NCI-H1417 (cell line): ENCODE measurements at regions not wholly inside any gene's neighbourhood (a gene's known extent, or its start where the extent isn't known, plus 50 kb on each side); places are given as distances from the start of the nearest gene placed in this dataset.
A peak's percentile ranks its signal among the peaks of the same experiment; 100 is the strongest.

Source experiments
- DNase-seq, 3 experiments: peaks; one replicate each; lab custom pipeline; 2025; lab: John Stamatoyannopoulos, UW

GRCh38 chr3:6204891-6205290, 656.0 kb upstream of the GRM7 start:
- DNase-seq = peak in 1 of 3 experiments; percentile 2

DNA sequence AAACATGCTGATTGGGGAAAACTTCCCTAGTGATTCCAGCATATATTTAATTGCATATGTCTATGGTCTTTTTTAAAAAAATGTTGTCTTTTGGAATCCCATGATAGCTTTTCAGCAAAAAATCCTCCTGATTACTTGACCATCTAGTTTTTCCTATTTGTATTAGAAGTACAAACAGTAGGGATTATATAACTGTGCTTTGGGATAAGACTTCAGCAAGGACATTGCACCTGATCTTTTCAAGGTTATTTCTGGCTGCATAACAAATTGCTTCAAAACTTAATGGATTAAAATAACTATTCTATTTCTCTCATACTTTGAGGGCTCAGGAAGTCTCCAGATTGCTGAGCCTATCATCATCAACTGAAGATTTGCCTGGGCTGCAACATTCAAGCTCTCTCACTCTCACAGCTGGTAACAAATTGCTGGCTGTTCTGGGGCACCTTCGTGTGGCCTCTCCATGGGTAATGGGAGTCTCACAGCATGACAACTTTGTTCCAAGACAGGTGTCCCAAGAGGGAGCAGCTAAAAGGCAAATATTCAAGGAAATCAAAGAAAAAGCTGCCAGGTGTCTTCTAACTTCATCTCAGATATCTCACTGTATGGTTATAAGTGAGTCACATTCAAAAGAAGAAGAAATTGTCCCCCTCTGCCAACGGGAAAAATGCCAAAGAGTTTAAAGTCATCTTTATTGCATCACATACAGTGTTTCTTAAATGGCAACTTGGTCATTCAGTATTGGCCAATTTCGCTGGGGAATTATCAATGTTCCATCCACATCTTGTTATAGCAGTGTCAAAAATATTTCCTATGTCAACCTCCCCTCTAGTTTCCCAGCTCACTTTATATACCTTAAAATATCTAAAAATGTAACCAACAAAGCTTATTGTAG, 644.5 kb upstream of the GRM7 start:
- peak in 2 of 3 experiments; percentile 8 to 37 for DNase-seq

DNA sequence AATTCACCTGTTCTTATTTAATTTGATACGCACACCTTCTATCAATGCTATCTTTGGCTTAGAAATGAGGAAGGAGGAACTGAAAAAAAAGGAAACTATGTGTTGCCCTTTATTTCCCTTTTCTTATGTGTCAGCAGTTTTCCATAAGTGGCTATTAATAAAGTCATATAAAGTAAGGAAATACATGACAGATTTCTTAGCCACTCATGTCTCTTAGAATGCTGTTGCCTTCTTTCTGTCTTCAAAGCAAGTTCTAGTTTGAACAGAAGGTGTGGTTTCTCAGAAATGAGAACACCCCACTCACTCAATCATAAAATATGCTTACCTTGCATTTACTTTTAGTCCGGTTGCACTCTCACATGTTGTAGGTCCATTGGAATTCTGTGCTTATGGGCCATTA, 640.5 kb upstream of the GRM7 start:
- no peak for DNase-seq

DNA sequence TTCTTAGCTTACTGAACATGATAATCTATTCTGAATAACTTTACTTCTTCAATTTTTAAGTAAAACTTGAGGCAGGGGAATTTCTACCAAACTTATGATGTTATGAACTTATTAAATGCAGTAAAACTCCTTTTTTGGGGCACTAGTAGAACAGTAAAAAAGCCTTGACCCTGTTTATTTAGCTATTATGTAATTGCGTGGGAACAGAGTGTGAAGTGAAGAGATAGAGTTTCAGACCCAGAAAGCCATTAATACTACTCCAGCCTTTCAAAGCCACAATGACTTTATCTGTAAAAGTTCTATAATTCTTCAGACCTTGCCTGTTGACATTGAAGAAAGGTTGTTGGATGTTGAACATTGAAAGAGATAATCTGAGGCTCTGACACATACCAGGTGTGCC, 638.8 kb upstream of the GRM7 start:
- no peak for DNase-seq

DNA sequence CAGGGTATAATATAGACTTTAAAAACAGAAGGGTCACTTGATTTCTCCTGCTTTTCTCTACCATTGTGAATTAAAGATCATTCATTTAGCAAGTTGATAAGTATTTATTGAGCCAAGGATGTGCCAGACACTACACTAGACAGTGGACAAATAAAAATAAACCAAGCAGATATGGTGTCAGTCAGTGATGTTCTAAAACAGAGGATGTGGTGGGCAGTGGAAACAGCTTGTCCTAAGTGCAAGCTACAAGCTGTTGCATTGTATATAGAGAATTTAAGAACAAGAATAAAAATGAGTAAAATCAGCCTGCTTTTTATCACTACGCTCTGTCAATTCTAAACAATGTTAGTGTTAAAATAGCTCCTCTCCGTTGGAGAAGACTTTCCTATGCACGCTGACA, 637.3 kb upstream of the GRM7 start:
- no peak for DNase-seq

GRCh38 chr3:6228958-6229683, 631.8 kb upstream of the GRM7 start:
- no peak for DNase-seq

DNA sequence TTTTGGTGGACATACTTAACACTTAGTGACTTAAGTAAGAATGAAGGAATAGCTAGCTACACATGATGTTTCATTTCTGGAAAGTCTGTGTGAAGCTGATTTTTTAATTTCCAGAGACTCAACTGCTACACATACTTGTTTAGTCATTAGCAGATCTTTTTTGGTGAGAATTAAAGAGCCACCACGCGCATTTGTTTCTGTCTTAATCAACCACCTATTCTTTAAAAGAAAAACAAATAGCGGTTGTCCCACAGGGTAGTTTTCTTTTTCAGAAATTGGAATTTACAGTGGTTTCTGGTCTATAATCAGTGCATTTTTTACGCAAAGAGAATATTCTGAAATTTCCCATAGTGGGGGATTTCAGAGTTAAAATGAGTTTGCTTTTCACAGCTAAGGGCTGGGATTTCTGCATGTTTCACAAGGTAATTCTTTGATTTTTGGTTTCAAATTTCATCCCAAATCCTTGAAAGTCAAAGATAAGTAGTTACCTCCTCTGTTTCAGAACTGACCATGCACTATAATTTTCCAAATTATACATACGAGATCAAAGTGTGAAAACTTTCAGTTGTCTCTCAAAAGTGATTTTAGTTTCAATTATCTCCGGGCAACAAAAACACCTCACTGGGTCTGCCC, 631.0 kb upstream of the GRM7 start:
- no peak for DNase-seq

- no peak for DNase-seq
Measured at GRCh38 chr3:6242104-6242503, 618.8 kb upstream of the GRM7 start.

- DNase-seq = no peak
Measured at GRCh38 chr3:6248528-6248927, 612.4 kb upstream of the GRM7 start.

- no peak for DNase-seq
Measured at GRCh38 chr3:6249679-6250078, 611.2 kb upstream of the GRM7 start.

- DNase-seq = no peak
Measured at GRCh38 chr3:6250167-6250566, 610.7 kb upstream of the GRM7 start.

DNA sequence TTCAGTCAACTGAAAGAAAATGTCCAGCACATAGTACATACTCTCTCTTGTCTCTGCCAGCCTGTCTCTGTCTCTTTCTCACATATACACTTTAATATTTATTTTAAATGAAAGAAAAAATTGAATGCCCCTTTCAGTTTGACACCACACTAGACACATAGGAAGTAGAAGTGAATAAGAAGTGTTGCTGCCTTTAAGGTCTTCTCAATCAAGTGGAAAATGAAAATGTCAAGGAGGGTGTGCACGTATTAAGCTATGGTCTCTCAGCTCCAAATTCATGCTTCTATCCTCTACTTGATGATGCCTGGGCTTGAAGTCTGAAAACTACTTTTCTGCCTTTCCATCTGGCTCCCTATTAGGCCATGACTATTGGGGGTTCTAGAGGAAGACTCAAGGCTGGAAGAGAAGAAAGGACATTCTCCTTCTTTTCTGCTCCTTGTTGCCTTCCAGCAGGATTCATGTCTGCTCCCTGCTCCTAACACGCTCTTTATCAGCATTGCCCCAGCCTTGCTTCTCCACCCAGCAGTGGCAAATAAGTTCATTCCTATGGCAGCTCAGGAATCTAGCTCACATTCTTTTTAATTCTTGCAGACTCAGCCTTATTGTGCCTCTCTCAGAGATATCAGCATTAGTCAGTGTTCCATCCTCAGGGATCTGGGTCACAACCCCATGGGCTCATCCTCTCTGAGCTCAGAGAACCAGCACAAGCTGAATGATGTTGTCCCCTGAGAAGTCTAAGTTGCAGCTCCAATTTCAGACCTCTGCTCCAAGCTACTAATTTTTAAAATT, 609.1 kb upstream of the GRM7 start:
- no peak for DNase-seq

DNA sequence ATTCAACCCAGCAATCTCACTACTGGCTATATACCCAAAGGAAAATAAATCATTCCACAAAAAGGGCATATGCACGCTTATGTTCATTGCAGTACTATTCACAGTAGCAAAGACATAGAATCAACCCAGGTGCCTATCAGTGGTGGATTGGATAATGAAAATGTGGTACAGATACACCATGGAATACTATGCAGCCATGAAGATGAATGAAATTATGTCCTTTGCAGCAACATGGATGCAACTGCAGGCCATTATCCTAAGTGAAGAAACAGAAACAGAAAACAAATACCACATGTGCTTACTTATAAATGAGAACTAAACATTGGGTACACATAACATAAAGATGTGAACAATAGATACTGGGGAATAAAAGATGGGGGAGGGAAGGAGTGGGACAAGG, 606.4 kb upstream of the GRM7 start:
- DNase-seq = no peak

DNA sequence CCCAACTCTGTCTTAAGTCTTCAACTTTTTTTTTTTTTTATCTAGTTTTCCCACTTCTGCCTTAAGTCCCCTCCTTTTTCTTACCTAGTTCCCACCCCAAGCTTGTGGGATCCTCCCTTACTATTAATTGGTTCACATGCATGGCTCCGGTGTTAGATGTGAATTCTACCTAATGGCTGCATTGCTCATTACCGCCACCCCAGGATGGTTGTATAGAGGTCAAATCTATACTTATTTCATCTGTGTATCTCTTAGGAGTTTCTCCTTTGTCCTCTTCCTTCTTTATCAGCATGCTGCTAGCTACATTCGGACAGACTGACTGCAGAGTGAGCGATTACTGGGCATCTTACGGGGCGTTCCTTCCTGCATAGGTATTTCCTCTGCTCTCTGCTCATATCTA, 605.7 kb upstream of the GRM7 start:
- no peak for DNase-seq

DNA sequence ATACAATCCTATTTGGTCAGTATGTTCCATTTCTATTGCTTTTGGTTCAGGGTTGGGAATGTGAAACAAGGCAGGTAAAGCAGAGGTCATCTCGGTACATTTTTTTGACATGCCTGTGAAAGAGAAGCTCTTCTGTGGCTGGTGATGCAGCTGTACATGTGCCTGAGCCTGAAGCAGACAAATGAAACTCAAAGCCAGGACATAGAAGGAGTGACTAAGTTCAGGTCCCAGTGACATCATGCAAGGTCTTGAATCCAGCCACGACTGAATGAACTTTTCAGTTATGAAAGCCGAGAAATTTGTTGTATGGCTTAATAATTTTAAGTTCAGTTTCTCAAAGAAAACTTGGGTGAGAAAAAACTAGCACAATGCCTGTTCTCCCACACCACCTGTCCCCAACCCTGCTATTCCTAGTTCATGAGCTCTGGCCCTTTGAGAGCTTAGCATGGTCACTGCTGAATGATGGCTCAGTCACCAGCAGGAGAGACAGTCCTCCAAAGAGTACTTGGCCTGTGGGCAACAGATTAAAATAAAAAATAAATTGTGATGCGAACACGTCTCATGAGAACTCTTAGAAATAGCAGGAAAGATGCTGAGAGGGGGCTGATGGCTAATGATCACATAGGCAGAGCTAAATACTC, 600.2 kb upstream of the GRM7 start:
- no peak for DNase-seq

GRCh38 chr3:6262010-6262409, 598.9 kb upstream of the GRM7 start:
- peak; percentile 13 to 61 (median 37) for DNase-seq

DNA sequence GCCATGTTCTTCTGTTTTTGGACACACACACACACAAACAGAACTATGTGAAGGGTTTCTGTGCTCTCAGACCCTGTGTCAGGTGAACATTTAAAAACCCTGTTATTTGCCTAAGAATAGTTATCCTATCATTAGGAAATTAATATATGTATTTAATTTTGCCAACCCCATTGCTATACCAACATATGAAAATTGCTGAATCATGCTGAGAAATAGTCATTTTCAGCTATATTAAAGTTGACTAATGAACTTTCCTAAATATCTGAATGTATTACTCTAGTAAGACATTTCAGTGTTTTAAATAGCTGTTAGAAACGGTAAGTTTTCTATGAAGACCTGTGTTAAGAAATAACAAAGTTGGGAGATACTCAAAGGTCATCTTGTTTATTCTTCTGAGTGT, 596.9 kb upstream of the GRM7 start:
- no peak for DNase-seq

DNA sequence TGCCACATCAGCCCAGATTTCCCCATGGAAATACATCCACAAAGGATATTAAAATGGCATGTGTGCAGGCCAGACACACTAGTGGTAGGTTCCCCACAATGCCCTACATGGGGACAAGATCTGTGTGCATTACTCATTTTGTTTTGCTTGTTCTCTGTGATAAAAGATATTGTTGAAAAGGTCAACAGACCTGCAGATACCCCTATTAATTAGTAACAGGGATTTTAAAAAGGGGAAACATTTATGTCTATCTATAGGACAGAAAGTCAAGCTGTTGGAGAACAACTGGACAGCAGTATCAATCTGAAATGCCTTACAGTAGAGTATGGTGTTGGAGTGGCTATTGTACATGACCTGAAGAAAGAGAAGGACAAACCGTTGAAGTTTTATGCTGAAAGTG, 596.0 kb upstream of the GRM7 start:
- DNase-seq = no peak

DNA sequence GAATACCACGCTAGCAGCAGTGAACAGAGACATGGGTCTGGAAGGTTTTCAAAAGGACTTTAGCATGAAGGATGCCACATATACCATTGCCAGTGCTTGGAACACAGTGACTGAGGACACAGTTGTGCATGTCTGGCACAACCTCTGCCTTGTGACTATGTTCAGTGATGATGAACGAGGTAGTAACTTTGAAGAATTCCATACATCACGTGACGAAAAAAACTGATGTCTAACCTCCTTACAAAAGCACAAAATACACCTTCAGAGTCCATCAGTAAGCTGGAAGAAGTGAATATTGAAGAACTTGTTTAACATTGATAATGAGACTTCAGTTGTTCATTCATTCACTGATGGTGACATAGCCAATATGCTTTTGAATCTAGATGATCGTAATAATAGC, 594.8 kb upstream of the GRM7 start:
- DNase-seq = no peak

GRCh38 chr3:6273878-6274277, 587.0 kb upstream of the GRM7 start:
- no peak for DNase-seq

DNA sequence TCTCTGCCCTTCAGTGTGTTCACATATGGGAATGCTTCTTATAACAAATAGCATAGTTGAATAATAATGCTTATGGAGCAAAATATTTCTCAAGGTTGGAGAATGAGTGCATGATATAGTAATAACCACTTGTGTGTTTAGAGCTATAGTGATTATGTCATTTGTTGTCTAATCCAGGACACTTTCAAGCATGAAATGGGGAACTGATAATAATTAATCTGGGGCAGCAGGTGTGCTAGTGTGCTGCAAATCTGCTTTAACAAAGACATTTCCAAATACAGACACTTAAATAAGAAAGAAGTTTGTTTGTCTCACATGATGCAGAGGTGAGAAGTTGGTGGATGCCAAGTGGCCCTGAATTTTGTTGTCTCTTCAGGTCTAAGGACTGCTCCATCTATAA, 579.3 kb upstream of the GRM7 start:
- peak in 1 of 3 experiments; percentile 11 for DNase-seq

- DNase-seq = no peak
Measured at GRCh38 chr3:6282918-6283317, 578.0 kb upstream of the GRM7 start.
